ENCODE measurements at regions not wholly inside any gene's neighbourhood (a gene's known extent, or its start where the extent isn't known, plus 50 kb on each side); places are given as distances from the start of the nearest gene placed in this dataset.

- no peak for TF ChIP-seq ZNF70 (CRISPR knock-in tag; IDR thresholded peaks at IDR 0.05)
- TF ChIP-seq ZNF565 (CRISPR knock-in tag; conservative IDR thresholded peaks at IDR 0.05; ENCODE audit: low read depth): no peak
- no peak for TF ChIP-seq ZFP3 (CRISPR knock-in tag; IDR thresholded peaks at IDR 0.05)
- no peak for TF ChIP-seq TOX (CRISPR knock-in tag; IDR thresholded peaks at IDR 0.05; ENCODE audit: borderline replicate concordance)
- no peak for TF ChIP-seq POU6F1 (CRISPR knock-in tag; IDR thresholded peaks at IDR 0.05; ENCODE audit: borderline replicate concordance, low read depth)
- TF ChIP-seq PATZ1 (CRISPR knock-in tag; IDR thresholded peaks at IDR 0.05; ENCODE audit: borderline replicate concordance): no peak
- ATAC-seq: no peak
Observed at GRCh38 chr15:97680606-97681220, 279.8 kb upstream of the ARRDC4 start.

- no peak for TF ChIP-seq ISL1 (CRISPR knock-in tag; IDR thresholded peaks at IDR 0.05)
- no peak for TF ChIP-seq PATZ1 (CRISPR knock-in tag; IDR thresholded peaks at IDR 0.05; ENCODE audit: borderline replicate concordance)
- TF ChIP-seq ESRRG (CRISPR knock-in tag; IDR thresholded peaks at IDR 0.05): no peak
- TF ChIP-seq POU6F1 (CRISPR knock-in tag; IDR thresholded peaks at IDR 0.05; ENCODE audit: borderline replicate concordance, low read depth): no peak
- TF ChIP-seq GLIS3 (CRISPR knock-in tag; IDR thresholded peaks at IDR 0.05): no peak
- no peak for TF ChIP-seq ZNF8 (CRISPR knock-in tag; IDR thresholded peaks at IDR 0.05)
- no peak for TF ChIP-seq TSHZ2 (CRISPR knock-in tag; IDR thresholded peaks at IDR 0.05)
- TF ChIP-seq CSDC2 (CRISPR knock-in tag; IDR thresholded peaks at IDR 0.05): no peak
- TF ChIP-seq ZFP30 (CRISPR knock-in tag; IDR thresholded peaks at IDR 0.05): no peak
- TF ChIP-seq OSR1 (CRISPR knock-in tag; IDR thresholded peaks at IDR 0.05): no peak
- ATAC-seq: no peak
Observed at GRCh38 chr15:97683831-97684230, 276.7 kb upstream of the ARRDC4 start.

- no peak for TF ChIP-seq TCF4 (CRISPR knock-in tag; IDR thresholded peaks at IDR 0.05; ENCODE audit: borderline replicate concordance)
- no peak for TF ChIP-seq CSDC2 (CRISPR knock-in tag; IDR thresholded peaks at IDR 0.05)
- TF ChIP-seq TOX (CRISPR knock-in tag; IDR thresholded peaks at IDR 0.05; ENCODE audit: borderline replicate concordance): no peak
- TF ChIP-seq PPARA (CRISPR knock-in tag; IDR thresholded peaks at IDR 0.05; ENCODE audit: borderline replicate concordance): no peak
- no peak for TF ChIP-seq PATZ1 (CRISPR knock-in tag; IDR thresholded peaks at IDR 0.05; ENCODE audit: borderline replicate concordance)
- TF ChIP-seq OSR1 (CRISPR knock-in tag; IDR thresholded peaks at IDR 0.05): no peak
- no peak for TF ChIP-seq ZNF8 (CRISPR knock-in tag; IDR thresholded peaks at IDR 0.05)
- TF ChIP-seq POU6F1 (CRISPR knock-in tag; IDR thresholded peaks at IDR 0.05; ENCODE audit: borderline replicate concordance, low read depth): no peak
- no peak for TF ChIP-seq ZNF565 (CRISPR knock-in tag; conservative IDR thresholded peaks at IDR 0.05; ENCODE audit: low read depth)
- ATAC-seq: no peak
Observed at GRCh38 chr15:97684249-97684648, 276.3 kb upstream of the ARRDC4 start.

All from SK-N-SH treated with all-trans-retinoic acid at 6 μM for 48 hours (cell line).